Occipital lobe (tissue), 1 donor: ENCODE measurements at regions not wholly inside any gene's neighbourhood (a gene's known extent, or its start where the extent isn't known, plus 50 kb on each side); places are given as distances from the start of the nearest gene placed in this dataset.

ENCODE experiments used
- DNase-seq: peaks from one replicate; lab custom pipeline; 2025; lab: John Stamatoyannopoulos, UW

GRCh38 chr6:159118924-159119323 is 50.3 kb upstream of the FNDC1 start:
- DNase-seq, result no peak

GRCh38 chr6:159117563-159117962 is 51.6 kb upstream of the FNDC1 start:
- DNase-seq, result no peak

DNA sequence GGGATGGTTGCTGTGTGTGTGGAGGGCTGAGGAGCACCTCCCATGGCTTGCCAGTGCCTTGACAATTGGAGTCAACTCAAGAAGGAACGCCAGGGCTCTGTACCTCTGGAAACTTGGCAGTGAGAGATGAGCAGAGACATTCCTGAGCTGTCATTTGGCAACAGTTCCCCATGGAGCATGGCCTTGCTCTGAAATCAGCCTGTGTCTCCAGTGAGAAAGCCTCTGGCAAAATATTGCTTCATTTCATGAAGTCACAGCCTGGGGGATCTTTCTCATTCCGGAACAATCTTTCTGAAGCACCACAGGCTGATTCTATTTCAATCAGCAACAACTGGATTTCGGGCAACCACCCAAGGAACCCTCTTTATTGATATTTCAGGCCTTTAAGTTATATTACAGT is 52.2 kb upstream of the FNDC1 start:
- DNase-seq, result no peak

DNA sequence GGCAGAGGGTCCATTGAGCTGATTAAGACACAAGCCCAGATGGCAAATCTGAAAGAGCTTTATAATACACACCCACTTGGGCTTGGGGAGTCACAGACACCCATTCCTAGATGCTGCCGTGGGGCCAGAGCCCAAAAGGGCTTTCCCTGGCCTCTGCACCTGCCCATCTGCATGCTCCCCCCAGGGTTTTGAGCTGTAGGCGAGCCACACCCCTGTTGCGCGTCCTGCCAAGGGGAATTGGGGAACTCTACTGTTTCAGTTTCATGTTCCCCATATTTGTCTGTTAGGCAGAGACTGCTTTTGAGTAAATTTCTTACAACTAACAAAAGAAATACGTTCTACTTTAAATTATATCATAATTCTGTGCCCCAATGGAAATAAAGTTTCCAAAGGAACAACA is 52.9 kb upstream of the FNDC1 start:
- no peak for DNase-seq

DNA sequence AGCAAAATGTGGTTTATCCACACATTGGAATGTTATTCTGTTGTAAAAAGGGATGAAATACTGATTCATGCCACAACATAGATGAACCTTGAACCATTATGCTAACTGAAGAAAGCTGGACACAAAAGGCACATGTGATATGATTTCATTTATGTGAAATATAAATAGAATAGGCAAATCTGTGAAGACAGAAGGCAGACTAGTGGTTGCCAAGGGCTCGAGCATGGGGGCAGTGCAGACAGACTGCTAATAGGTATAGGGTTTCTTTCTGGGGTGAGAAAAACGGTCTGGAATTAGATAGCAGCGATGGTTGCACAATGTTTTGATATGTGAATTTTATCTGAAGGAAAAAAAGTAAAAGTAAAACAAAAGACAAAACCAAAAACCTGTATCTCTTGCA is 54.6 kb upstream of the FNDC1 start:
- no peak for DNase-seq

DNA sequence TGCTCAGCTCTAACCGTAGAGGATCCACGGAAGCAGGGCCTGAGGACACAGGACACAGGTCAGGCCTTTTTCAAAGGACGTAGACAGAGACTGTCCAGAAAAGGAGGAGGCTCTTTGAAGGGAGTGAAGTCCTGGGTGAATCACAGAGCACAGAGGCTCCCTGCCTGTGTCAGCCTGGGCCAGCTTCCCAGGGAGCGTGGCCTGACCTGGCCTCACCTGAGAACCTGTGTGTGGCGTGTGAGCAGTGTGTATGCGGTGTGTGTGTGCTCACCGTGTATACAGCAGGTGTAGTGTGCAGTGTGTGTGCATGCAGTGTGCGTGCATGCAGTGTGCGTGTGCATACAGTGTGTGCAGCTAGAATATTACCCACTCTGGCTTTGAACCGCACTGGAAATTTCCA is 56.0 kb upstream of the FNDC1 start:
- no peak for DNase-seq

DNA sequence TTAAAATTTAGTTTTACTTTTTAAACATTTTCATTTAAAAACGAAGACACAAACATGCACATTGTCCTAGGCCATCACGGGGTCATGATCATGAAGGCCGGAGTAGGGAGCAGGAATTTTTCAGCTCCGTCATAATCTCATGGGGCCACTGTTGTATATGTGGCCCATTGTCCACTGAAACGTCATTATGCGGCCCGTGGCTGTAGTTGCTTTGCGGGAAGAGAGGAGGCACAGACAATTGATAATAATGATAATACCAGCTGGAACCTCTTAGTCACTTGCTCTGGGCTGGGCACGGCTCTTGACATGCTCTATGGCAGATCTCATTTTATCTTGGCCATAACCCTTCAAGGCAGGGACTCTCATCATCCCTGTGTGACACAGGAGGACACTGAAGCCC is 56.5 kb upstream of the FNDC1 start:
- no peak for DNase-seq

GRCh38 chr6:159110748-159111147 is 58.5 kb upstream of the FNDC1 start:
- DNase-seq, result no peak

GRCh38 chr6:159110013-159110412 is 59.2 kb upstream of the FNDC1 start:
- no peak for DNase-seq

DNA sequence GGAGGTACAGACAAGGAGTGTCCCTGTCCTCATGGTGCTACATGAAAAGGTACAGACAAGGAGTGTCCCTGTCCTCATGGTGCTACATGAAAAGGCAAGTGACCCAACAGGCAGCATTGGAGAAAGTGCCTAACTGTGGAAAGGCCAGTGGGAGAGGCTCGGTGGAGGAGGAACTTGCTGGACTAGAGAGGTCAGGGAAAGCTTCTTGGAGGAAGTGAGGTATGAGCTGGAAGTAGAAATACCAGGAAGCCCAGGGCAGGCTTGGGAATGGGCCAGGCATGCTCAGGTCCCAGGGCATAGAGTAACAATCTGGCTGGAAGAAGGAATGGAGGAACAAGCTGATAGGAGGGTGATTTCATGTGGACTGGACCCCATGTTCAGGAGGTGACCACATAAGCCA is 59.8 kb upstream of the FNDC1 start:
- no peak for DNase-seq

- DNase-seq, result no peak
Measured at GRCh38 chr6:159108426-159108985, 60.7 kb upstream of the FNDC1 start.

- DNase-seq, result no peak
Measured at GRCh38 chr6:159107451-159108260, 61.5 kb upstream of the FNDC1 start.

- DNase-seq, result peak; percentile 67
Measured at GRCh38 chr6:159106627-159107241, 61.9 kb upstream of the TAGAP start.

- no peak for DNase-seq
Measured at GRCh38 chr6:159105716-159106115, 60.9 kb upstream of the TAGAP start.

- no peak for DNase-seq
Measured at GRCh38 chr6:159104931-159105330, 60.1 kb upstream of the TAGAP start.

DNA sequence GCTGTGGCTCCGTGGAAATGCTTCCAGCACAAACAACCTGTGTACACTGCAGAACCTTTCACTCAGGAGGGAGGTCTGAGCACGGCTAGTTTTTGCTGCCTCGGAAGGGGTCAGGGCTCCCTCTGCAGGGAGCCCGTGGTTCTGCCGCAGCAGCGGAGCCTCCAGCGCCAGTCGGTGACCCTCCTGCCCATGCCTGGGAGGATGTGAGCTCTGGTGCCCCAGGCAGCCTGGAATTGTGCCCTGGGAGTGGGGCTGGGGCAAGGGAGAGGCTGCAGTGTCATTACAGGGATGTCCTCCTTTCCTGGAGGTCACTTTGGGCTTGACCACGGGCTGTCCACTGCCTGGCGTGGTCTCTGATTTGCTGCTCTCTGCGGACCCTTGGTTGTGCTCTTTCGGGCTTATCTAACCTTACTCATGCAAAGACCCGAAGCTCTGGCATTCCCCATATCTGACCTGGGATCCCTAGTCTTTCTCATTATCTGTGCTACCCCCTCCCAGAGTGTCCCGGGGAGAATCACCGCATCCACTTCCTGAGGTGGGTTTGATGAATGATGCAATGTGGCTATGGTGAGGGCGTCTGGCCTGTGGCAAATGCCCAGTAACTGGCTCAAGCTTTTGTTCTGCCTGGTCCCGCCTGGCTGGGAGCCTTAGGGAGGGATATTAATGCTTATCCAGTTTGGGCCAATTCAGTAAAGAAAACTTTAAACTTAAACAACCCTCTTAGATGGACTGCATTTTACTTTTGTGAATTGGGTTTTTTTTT is 59.6 kb upstream of the TAGAP start:
- DNase-seq, result no peak

DNA sequence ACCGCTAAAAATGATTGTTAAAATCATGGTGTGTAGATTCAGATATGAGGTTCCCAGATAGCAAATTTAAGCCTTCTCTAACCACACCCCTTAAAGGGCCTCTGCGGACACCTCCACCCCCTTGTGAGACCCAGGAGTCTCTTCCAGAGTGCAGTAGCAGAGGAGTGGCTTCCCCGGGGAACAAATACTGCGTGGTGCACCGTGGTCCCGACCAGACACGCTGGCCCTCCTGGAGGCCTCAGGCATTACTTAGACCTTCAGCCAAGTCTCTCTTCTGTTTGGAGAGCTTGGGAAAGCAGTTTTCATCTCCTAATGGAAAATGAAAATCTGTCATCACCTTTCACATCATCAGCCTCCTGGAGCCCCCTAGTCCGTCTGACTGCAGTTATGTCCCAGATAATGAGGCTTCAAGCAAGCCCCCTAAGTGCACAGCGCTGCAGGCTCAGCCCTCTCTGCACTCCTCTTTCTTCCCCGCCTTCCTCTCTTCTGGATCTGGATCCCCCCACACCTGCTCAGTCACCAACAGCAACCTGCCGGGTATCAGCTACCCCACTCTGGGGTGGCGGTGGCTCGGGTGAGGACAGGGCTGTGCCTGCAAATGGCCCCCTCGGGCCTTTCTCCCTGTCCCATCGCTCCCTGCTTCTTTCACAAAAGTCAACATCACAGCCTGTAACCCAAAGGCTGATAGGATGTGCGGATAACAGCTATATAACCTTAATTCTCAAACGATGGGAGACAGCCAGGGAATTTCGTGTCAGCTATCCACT is 58.8 kb upstream of the TAGAP start:
- no peak for DNase-seq

GRCh38 chr6:159102373-159103160 is 57.8 kb upstream of the TAGAP start:
- DNase-seq, result no peak

DNA sequence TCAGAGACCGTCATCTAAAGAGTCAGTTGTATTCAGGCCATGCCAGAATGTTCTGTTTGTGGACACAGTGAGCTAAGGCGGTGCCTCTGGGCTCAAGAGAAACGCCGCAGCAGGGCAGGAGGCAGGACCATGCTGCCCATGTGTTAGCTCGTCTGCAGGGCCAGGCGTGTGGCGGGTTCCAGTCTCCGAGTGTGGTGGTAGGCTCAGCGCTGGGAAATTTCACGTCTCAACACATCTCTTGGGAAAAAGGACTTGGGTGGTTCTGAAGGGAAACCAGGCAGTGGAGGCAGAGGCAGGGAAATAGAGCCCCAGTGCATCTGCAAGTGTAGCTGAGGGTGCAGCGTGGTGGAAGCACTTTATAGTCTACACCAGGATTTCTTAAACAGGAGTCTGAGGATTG is 56.9 kb upstream of the TAGAP start:
- DNase-seq, result no peak

GRCh38 chr6:159100395-159101182 is 55.8 kb upstream of the TAGAP start:
- no peak for DNase-seq
